ENCODE measurements at regions not wholly inside any gene's neighbourhood (a gene's known extent, or its start where the extent isn't known, plus 50 kb on each side); places are given as distances from the start of the nearest gene placed in this dataset.

GRCh38 chr2:79292958-79293315 is 133.4 kb upstream of the REG3A start:
- no peaks in the 10 kb centered on the region for H3K27me3 ChIP-seq (ENCODE audit: control insufficient read depth in 2 of 2, insufficient read depth in 2 of 2, low read length in 2 of 2)
- FAIRE-seq (no peak), ATAC-seq (no peak), DNase-seq (ENCODE audit: extremely low read depth in 1 of 4, low spot score in 3 of 4) (no peak)
- BruUV-seq (replicated peaks), result no TSS peak
- ChIA-PET CTCF (ENCODE audit: low intra/inter-chr PET ratio) (no interaction called here), POLR2A (interaction anchor here (0.6 kb wide), 1 partner anchor 22 kb away, joined by 4 read pairs; no protein-coding TSS in a partner anchor)
- no peak overlapping the region for H3K4me3 ChIP-seq
- no peak overlapping the region for H2AFZ ChIP-seq (ENCODE audit: low read depth, low read length)
- no peaks in the 10 kb centered on the region for H3K36me3 ChIP-seq (ENCODE audit: control insufficient read depth, insufficient read depth, low read length)
- H3K9ac ChIP-seq (ENCODE audit: insufficient read depth in 1 of 2, low read depth in 2 of 2, low read length in 2 of 2), result no peak overlapping the region
- H3K9me1 ChIP-seq (ENCODE audit: control insufficient read depth, insufficient read depth, low read length), result no peaks in the 10 kb centered on the region
- intact Hi-C loops (cut with micrococcal nuclease) (no loop called here), in situ Hi-C loops (cut with MboI) (no loop called here)
- TF ChIP-seq SRSF7 (optimal IDR thresholded peaks at IDR 0.05; ENCODE audit: low read depth, low read length) (no peak), ERF (CRISPR knock-in tag; IDR thresholded peaks at IDR 0.05) (no peak), KLF6 (CRISPR knock-in tag; IDR thresholded peaks at IDR 0.05; ENCODE audit: borderline replicate concordance) (no peak), ZNF274 (IDR thresholded peaks at IDR 0.05; ENCODE audit: borderline replicate concordance, low read depth, low read length) (no peak), ZBTB12 (CRISPR knock-in tag; IDR thresholded peaks at IDR 0.05) (no peak), ZNF586 (CRISPR knock-in tag; conservative IDR thresholded peaks at IDR 0.05) (no peak), EP300 (IDR thresholded peaks at IDR 0.05; ENCODE audit: low read length) (no peak), CHD2 (IDR thresholded peaks at IDR 0.05; ENCODE audit: low read depth, low read length) (no peak), FOXK2 (conservative IDR thresholded peaks at IDR 0.05 in 1 of 2, IDR thresholded peaks at IDR 0.05 in 1 of 2; ENCODE audit: low read depth in 2 of 2) (no peak), MCM2 (IDR thresholded peaks at IDR 0.05; ENCODE audit: low read depth) (no peak), NONO (IDR thresholded peaks at IDR 0.05; ENCODE audit: low read depth in 2 of 2, low read length in 1 of 2) (no peak), CBX5 (IDR thresholded peaks at IDR 0.05; ENCODE audit: borderline replicate concordance, low read depth) (no peak), RNF2 (IDR thresholded peaks at IDR 0.05) (no peak)
- no peak overlapping the region for H3K27ac ChIP-seq (ENCODE audit: extremely low read depth, low read depth, low read length)
- no peaks in the 10 kb centered on the region for H3K4me1 ChIP-seq (replicated peaks in 1 of 2; ENCODE audit: control insufficient read depth in 2 of 2, insufficient read depth in 2 of 2, low read length in 2 of 2)
- no peaks in the 10 kb centered on the region for H4K20me1 ChIP-seq (replicated peaks; ENCODE audit: control insufficient read depth, insufficient read depth, low read length)
- WGBS (ENCODE audit: insufficient coverage, low coverage, missing lambda C conversion rate), result 0% methylated on average over 1 of the region's 1 CpG
- H3K79me2 ChIP-seq (ENCODE audit: control insufficient read depth, insufficient read depth, low read length), result no peaks in the 10 kb centered on the region
- H3K9me3 ChIP-seq (replicated peaks; ENCODE audit: control insufficient read depth, insufficient read depth, low read depth, low read length), result no peaks in the 10 kb centered on the region
- H3K4me2 ChIP-seq (ENCODE audit: insufficient read depth, low read length), result no peak overlapping the region
